ENCODE measurements at regions not wholly inside any gene's neighbourhood (a gene's known extent, or its start where the extent isn't known, plus 50 kb on each side); places are given as distances from the start of the nearest gene placed in this dataset.

DNA sequence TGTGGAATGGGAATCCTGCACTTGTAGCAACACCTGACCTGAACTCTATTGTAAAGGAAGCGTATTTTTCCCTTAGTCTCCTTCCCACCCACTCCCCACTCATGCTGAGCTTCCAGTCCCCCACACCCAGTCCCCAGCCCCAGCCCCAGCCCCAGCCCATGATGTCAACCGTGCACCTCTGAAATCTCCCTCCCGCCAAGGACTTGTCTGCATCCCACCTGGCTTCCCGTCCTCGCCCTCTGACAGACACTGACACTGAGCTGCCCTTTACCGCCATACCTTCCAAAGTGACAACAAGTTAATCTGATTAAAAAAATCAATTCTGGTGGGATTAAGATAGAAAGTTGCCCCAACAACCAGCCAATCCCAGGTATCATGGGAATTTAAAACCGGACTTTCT is 213.6 kb upstream of the CELF4 start:
- Histone ChIP-seq H3K9me3 (ENCODE audit: control insufficient read depth, insufficient read depth, low read length) (no peaks in the 10 kb centered on the region), H3K27ac (ENCODE audit: low read depth, low read length) (no peak overlapping the region), H3K36me3 (ENCODE audit: control insufficient read depth, low read length) (no peaks in the 10 kb centered on the region), H4K20me1 (ENCODE audit: control insufficient read depth, insufficient read depth, low read depth, low read length) (no peaks in the 10 kb centered on the region), H3K4me3 (ENCODE audit: low read length) (no peak overlapping the region), H3K9me2 (replicated peaks; ENCODE audit: control insufficient read depth, low read length) (no peaks in the 10 kb centered on the region), H3K4me1 (ENCODE audit: control insufficient read depth, low read length) (no peaks in the 10 kb centered on the region), H3K79me2 (ENCODE audit: control insufficient read depth, low read length) (no peaks in the 10 kb centered on the region), H3K27me3 (ENCODE audit: control insufficient read depth, low read length) (no peaks in the 10 kb centered on the region), H3F3A (ENCODE audit: control insufficient read depth, insufficient read depth) (no peaks in the 10 kb centered on the region), H3K4me2 (ENCODE audit: low read length) (no peak overlapping the region)
- no peak for TF ChIP-seq EZH2phosphoT487 (IDR thresholded peaks at IDR 0.05; ENCODE audit: borderline replicate concordance, low read length)
- TF ChIP-seq, protein P1, sequence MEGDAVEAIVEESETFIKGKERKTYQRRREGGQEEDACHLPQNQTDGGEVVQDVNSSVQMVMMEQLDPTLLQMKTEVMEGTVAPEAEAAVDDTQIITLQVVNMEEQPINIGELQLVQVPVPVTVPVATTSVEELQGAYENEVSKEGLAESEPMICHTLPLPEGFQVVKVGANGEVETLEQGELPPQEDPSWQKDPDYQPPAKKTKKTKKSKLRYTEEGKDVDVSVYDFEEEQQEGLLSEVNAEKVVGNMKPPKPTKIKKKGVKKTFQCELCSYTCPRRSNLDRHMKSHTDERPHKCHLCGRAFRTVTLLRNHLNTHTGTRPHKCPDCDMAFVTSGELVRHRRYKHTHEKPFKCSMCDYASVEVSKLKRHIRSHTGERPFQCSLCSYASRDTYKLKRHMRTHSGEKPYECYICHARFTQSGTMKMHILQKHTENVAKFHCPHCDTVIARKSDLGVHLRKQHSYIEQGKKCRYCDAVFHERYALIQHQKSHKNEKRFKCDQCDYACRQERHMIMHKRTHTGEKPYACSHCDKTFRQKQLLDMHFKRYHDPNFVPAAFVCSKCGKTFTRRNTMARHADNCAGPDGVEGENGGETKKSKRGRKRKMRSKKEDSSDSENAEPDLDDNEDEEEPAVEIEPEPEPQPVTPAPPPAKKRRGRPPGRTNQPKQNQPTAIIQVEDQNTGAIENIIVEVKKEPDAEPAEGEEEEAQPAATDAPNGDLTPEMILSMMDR (IDR thresholded peaks at IDR 0.05; ENCODE audit: low read depth, low read length, poor library complexity, severe bottlenecking) = no peak

DNA sequence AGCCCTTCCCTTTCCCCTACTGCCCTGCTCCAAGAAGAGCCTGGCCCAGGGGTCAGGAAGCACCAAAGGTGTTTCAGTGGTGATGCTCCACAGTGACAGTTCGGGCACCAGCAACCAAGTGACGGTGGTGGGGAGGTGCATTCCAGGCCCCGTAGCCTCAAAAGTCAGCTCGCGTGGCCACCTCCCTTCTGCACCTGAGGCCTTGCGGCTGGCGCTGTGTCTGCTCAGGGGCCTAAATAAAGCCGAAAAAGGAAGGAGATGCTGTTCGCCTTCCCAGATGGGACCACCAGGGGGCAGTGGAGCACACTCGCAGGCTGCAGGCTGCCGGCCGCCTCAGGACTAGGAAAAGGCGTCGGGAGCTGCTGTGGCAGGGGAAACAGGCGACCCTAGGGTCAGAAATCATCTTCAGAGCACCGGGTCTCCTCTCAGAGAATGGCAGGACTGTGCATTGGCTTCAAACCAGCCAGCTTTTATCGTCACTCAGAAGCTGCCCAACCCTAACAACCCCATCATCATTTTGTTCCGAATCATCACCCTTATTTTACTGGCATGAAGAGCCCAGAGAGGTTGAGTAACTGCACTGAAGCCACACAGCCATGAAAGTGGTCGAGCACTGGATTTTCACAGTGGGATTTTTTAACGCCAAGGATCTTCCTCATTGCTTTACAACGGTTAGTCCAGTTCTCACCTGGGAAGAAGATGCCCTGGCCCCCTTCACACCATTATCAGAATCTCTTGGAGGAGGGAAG is 213.0 kb upstream of the CELF4 start:
- no peak overlapping the region for H3K4me2 ChIP-seq (ENCODE audit: low read length)
- H3K9me2 ChIP-seq (replicated peaks; ENCODE audit: control insufficient read depth, low read length) = no peaks in the 10 kb centered on the region
- H3F3A ChIP-seq (ENCODE audit: control insufficient read depth, insufficient read depth) = no peaks in the 10 kb centered on the region

DNA sequence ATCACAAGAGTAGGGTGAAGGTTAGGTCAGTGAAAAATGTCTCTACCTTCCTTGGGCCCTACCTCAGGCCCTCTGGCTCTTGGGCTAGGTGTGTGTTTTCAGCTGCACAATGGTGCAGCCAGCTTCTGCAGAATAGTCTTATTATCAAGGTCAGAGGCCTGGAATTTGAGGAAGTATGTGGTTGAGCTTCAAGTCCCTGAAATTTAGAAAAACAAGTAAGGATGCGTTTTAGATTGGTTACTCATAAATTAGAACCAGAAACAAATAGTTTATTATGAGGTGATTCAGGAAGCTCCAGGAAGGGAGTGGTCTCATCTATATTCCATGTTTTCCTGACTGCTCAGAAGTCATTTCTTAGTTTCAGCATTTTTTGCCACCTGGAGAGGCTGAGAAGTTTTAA is 204.2 kb upstream of the CELF4 start:
- H4K20me1 ChIP-seq (ENCODE audit: control insufficient read depth, insufficient read depth, low read depth, low read length) = no peaks in the 10 kb centered on the region
- H3K4me3 ChIP-seq (ENCODE audit: low read length) = no peak overlapping the region
- H3F3A ChIP-seq (ENCODE audit: control insufficient read depth, insufficient read depth) = no peaks in the 10 kb centered on the region
- no peaks in the 10 kb centered on the region for H3K4me1 ChIP-seq (ENCODE audit: control insufficient read depth, low read length)
- TF ChIP-seq, protein P1 (IDR thresholded peaks at IDR 0.05; ENCODE audit: low read depth, low read length, poor library complexity, severe bottlenecking) = no peak
- no peak for TF ChIP-seq EZH2phosphoT487 (IDR thresholded peaks at IDR 0.05; ENCODE audit: borderline replicate concordance, low read length)
- no peaks in the 10 kb centered on the region for H3K79me2 ChIP-seq (ENCODE audit: control insufficient read depth, low read length)
- no peaks in the 10 kb centered on the region for H3K9me3 ChIP-seq (ENCODE audit: control insufficient read depth, insufficient read depth, low read length)
- H3K4me2 ChIP-seq (ENCODE audit: low read length) = no peak overlapping the region
- H3K27me3 ChIP-seq (ENCODE audit: control insufficient read depth, low read length) = no peaks in the 10 kb centered on the region
- no peak overlapping the region for H3K27ac ChIP-seq (ENCODE audit: low read depth, low read length)
- H3K36me3 ChIP-seq (ENCODE audit: control insufficient read depth, low read length) = no peaks in the 10 kb centered on the region
- H3K9me2 ChIP-seq (replicated peaks; ENCODE audit: control insufficient read depth, low read length) = no peaks in the 10 kb centered on the region

More for the DNA sequence above, 213.0 kb upstream of the CELF4 start:
- H4K20me1 ChIP-seq (ENCODE audit: control insufficient read depth, insufficient read depth, low read depth, low read length) = no peaks in the 10 kb centered on the region
- H3K27me3 ChIP-seq (ENCODE audit: control insufficient read depth, low read length) = no peaks in the 10 kb centered on the region
- H3K27ac ChIP-seq (ENCODE audit: low read depth, low read length) = no peak overlapping the region
- H3K4me1 ChIP-seq (ENCODE audit: control insufficient read depth, low read length) = no peaks in the 10 kb centered on the region
- H3K9me3 ChIP-seq (ENCODE audit: control insufficient read depth, insufficient read depth, low read length) = no peaks in the 10 kb centered on the region
- H3K4me3 ChIP-seq (ENCODE audit: low read length) = no peak overlapping the region
- H3K79me2 ChIP-seq (ENCODE audit: control insufficient read depth, low read length) = no peaks in the 10 kb centered on the region
- TF ChIP-seq EZH2phosphoT487 (IDR thresholded peaks at IDR 0.05; ENCODE audit: borderline replicate concordance, low read length) = no peak
- TF ChIP-seq, protein P1 (IDR thresholded peaks at IDR 0.05; ENCODE audit: low read depth, low read length, poor library complexity, severe bottlenecking) = peak; percentile 89
- no peaks in the 10 kb centered on the region for H3K36me3 ChIP-seq (ENCODE audit: control insufficient read depth, low read length)

Measured in DOHH2 (cell line).